Suppressor macrophage (primary cell): ENCODE measurements at regions not wholly inside any gene's neighbourhood (a gene's known extent, or its start where the extent isn't known, plus 50 kb on each side); places are given as distances from the start of the nearest gene placed in this dataset.
"Not testable (repeated sequence)": the region's sequence is repeated elsewhere in the genome, so short reads cannot be mapped to it uniquely, and the experiment has no call there.

Source experiments
- DNase-seq, 4 experiments: peaks; one replicate each; pipeline ENCODE4 v3.0.0-alpha.2; 2020 to 2022

DNA sequence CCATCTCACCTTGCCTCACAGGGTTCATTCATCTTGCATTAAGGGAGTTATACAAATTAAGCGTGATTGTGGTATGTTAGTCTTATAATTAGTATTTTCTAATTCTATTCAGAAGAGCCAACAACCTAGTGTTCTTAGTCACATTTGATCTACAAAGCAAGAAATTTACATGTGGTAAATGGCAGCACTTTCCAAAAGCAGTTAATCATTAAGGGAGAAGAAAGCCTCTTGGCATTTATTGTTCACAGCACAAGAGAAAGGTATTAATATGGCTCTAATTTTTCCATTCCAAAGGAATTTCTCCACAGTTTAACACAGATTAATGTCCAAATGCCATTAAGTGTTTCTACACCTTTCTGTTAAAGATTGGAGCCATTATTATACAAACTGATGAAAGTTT is 1077.1 kb downstream of the ZPLD1 start:
- DNase-seq, result no peak

DNA sequence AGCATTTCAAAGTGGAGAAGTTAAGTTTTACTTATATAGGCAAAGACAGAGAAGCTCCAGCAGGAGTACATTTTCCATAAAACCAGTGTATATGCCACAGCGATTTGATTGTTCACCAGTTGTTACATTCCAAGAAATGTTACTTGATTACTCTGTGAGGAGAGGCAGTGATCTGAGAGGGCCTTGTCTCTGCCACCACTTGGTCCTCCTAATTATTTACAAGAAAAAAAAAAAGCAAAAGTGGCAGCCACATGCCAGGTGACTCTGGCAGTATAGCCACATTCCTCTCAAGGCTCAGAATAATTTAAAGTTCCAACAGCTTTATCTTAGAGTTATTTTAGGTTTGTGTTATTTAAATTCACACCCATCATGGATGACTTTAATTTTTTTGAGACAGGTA is 1077.8 kb downstream of the ZPLD1 start:
- no peak for DNase-seq

DNA sequence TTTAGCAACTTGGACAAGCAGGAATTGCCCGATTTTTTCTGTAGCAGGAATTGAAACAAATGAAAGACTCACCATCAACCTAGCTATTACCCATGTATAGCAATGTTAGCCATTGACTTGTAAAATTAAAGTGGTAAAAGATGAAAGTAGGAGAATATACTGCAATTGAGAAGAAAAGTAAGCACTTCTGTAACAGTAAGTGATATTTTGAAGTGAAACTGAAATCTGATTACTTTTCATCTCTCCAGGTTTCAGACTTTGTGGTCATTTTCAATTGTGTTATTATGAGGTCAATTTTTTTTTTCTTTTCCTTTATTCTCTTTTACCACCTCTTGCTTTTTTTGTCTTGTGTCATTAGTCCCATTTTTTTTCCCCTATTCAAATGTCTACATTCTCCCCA is 1078.2 kb downstream of the ZPLD1 start:
- DNase-seq, result no peak

DNA sequence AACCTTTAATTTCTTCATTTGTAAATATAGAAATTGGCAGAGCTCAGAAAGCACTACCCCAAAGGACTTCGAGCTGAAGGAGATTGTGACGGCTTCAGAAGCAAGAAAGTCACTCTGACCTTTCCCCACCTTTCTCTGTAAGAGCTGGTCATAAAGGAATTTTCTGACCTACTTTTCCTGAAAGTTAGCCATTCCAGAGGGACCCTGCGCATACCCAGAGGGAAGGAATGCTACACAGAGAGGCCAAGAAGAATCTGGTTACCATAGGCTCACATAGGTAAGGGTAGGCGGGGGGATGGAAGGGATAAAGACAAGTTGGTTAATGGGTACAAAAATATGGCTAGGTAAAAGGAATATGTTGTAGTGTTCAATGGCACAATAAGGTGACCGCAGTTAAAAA is 1080.3 kb downstream of the ZPLD1 start:
- DNase-seq, result no peak

DNA sequence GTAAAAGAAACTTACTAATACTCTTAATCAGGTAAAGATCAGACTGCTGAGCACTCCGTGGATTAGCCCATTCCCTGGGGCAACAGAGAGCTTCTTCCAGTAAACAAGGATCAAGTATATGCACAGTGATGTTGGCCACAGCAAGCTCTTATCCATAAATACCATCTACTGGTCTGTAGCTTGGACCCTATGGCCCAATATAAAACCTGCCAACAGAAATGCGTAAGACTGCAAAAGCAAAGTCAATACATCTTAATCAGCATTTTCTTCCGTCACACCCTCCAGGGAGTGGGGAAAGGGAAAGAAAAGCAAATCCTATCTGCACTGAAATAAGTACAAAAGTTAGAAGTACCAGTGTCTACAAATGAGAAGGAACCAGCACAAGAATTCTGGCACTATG is 1082.1 kb downstream of the ZPLD1 start:
- no peak for DNase-seq

DNA sequence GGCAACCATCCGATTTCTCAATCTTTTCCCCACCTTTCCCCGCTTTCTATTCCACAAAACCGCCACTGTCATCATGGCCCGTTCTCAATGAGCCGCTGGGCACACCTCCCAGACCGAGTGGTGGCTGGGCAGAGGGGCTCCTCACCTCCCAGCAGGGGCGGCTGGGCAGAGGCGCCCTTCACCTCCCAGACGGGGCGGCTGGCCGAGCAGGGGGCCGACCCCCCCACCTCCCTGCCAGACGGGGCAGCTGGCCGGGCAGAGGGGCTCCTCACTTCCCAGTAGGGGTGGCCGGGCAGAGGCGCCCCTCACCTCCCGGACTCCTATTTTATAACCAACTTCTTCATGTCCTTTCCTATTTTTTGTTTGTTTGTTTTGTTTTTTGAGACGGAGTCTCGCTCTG is 1096.5 kb downstream of the ZPLD1 start:
- not testable (repeated sequence) for DNase-seq

DNA sequence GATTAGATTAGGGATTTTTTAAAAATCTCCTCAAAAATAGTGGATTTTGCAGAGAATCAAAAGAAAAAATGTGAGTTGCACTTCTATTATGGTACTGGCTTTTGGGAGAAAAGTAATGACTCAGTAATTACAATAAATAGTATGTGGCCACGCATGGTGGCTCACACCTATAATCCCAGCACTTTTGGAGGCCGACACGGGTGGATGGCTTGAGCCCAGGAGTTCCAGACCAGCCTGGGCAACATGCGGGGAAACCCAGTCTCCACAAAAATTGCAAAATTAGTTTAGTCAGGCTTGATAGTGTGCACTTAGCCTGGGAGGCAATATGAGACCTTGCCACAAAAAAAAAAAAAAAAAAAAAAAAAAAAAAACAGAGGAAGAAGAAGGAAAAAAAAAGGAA is 1098.2 kb downstream of the ZPLD1 start:
- DNase-seq, result no peak

DNA sequence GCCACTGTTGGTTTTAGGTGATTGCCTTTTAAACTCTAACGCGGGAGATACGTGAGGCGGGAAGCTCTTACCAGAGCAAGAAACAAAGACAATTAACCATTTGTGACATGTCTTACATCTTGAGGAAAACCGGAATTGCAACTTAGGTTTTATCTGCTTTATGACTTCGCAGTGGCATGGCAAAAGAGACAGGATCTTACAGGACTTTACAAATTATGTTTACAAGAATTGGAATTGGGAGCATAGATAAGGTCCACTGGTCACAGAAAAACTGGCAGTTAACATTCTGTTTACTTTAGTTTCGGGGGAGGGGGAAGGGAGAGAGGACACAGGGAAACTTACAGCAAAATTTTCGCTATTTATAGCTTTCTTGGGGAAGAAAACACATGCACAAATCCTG is 1119.6 kb downstream of the ZPLD1 start:
- DNase-seq, result no peak

DNA sequence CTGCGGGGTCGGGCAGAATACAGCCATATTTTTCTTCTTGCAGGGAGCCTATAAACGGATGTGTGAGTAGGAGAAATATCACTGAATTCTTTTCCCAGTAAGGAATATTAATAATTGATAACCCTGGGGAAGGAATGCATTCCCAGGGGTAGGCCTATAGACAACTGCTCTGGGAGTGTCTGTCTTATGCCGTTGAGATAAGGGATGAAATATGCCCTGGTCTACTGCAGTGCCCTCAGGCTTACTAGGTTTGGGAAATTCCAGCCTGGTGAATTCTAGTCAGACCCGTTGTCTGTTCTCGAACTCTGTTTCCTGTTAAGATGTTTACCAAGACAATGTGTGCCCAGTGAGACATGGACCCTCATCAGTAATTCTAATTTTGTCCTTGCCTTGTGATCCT is 1129.3 kb downstream of the ZPLD1 start:
- DNase-seq, result not testable (repeated sequence)

DNA sequence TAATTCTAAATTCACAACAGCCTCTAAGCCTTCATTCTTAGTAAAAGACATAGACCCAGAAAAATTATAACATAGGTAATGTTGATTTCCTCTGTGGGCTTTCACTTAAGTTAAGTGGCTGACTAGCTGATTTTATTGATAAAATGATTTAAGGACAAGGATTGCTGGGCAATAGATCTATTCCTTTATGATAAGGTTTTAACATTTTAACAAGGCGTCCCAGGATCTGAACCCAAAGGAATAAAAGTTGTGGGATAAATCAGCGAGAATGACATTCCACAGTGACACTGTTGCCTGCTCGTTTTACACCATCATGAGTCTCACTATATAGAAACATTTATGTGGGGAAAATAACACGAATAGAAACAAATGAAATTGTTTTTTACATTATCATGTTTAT is 1151.0 kb downstream of the ZPLD1 start:
- DNase-seq, result no peak

DNA sequence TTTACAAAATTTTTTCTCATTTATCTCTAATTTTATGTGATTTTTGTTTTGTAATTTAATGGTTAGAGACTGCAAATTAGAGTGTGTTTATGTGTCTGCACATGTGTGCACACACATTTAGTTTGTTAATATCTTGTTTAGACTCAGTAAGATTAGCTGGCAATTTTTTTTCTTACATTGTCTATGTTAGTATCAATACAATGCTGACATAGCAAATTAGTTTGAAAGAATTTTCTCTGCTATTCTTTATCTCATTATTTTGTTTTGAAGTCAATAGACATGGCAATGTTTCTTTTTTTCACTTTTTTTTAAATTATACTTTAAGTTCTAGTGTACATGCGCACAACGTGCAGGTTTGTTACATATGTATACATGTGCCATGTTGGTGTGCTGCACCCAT is 1155.0 kb downstream of the ZPLD1 start:
- DNase-seq, result no peak

DNA sequence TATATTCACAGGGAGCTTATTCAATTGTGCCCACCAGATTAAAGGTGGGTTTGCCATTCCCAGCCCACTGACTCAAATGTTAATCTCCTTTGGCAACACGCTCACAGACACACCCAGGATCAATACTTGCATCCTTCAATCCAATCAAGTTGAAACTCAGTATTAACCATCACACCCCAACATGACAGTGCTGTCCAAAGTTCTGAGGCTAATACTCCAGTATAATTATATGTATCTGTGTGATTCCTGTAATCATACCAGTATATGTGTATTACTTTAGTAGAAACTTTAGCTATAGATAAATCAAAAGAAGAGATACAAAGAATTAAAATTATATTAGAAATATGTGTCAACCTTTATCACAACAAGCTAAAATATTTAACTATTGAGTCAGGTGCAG is 1166.0 kb downstream of the ZPLD1 start:
- no peak for DNase-seq

DNA sequence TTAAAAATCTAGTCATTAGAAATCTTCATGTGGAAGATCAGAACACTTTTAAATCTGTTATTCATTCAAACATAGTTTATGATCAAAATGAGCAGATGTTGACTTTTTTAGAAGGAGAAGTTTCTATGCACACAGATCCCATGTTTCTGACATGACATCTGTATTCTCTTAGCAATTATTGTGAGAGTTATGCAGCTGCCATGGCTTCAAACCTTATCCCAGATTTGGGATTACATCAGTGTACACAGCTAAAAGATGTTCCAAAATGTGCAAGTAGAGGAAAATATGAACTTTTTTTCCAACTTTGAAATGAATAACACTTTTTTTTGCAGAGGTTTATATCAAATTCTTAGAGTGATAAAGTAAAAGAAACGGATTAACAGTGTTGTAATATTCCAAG is 1166.9 kb downstream of the ZPLD1 start:
- DNase-seq, result no peak

DNA sequence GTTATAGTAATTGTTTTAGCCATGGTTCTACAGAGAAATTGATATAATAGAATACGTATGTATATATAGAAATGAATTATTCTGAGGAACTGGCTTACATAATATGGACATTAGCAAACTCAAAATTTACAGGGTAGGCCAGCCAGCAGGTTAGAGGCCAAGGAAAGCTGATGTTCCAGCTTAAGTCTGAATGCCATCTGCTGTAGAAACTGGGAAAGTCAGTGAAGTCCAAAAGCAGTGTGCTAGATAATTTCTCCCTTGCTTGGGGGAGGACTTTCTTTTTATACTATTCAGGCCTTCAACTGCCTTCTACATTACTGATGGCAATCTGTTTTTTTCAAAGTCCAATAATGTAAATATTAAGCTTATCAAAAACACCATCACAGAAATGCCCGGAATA is 1174.7 kb downstream of the ZPLD1 start:
- no peak for DNase-seq

DNA sequence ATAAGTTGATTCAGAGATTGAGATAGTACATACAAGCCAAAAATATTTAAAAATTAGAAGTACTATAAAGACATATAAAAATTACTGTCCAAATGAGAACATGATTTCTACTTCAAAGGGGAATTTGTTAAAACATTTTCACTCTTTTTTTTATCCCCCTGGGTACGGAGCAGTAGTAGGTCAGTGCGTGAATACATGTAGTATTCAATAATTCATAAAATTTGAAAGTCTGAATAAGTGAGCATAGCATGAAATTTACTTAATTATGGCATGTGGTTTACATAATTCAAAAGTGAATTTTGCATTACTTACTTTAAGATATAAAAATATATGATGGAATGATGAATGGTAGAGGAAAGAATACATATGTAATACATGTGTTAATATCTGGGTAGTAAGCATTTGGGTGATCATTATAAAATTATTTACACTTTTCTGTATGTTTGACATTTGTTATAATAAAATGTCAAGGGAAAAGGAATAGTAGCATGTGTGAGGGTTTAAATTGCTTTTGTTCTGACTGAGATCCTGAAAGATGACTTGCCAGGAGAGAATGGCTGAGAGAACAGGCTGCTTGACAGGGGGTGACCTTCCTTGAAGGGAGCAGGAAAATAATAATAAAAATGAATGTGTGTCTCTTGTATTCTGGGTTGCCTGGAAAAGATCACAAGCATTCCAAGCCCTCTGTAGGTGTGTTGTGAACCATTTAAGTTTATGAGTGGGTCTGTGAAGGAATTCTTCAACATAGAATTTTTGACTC is 1178.8 kb downstream of the ZPLD1 start:
- DNase-seq, result no peak

DNA sequence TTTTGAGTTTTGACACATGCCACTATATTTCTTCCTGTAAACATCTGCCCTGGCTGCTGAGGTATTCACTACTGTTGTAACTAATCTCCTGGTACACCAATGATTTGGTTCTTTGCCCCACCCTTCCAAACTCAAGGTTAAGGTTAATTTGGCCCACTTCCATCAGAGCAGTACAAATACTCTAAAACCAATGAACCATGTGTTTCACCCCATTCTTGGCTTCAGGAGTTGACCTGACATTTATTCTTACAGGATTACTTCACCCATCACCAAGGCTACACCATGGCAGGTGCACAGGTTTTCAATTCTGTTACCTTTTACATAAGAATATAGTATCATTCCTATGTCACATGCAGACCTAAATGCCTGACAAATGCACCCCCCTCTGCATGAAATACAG is 1179.9 kb downstream of the ZPLD1 start:
- no peak for DNase-seq

DNA sequence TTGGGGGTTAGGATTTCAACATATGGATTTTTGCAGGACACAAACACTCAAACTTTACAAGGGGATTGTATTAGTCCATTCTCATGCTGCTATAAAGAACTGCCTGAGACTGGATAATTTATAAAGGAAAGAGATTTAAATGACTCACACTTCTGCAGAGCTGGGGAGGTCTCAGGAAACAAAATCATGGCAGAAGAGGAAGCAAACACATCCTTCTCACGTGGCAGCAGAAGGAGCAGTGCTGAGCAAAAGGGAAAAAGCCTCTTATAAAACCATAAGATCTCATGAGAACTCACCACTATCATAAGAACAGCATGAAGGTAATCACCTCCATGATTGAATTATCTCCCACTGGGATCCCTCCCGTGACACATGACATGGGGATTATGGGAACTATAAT is 1183.1 kb downstream of the ZPLD1 start:
- no peak for DNase-seq

DNA sequence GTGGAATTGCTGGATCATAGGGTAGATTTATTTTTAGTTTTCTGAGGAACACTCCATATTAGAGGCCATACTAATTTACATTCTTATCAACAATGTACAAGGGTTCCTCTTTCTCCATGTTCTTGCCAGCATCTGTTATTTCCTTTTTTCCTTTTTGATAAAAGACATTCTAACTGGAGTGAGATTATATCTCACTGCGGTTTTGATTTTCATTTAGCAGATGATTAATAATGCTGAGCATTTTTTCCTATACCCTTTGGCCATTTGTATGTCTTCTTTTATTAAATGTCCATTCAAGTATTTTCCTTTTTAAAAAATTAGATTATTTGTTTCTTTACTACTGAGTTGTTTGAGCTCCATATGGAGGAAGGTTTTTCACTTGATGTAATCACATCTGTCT is 1189.5 kb downstream of the ZPLD1 start:
- DNase-seq, result no peak

DNA sequence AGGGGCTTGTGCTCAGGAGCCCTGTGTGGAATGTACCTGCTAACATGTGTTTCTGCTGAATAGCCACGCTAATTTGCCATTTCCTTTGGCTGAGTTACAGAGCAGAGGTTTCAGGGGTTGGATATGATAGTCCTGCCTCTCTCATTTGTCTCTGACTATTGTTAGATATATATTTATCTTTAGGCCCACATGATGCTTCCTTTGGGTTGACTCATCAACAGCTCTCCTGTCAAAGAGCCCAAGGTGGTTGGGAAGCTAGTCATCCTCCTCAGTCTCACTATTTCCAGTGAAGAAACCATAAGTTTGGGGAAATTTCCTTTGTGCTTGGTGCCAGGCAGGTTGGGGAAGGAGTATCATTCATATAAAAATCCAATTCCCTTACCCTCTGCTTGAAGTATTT is 1194.6 kb downstream of the ZPLD1 start:
- no peak for DNase-seq

DNA sequence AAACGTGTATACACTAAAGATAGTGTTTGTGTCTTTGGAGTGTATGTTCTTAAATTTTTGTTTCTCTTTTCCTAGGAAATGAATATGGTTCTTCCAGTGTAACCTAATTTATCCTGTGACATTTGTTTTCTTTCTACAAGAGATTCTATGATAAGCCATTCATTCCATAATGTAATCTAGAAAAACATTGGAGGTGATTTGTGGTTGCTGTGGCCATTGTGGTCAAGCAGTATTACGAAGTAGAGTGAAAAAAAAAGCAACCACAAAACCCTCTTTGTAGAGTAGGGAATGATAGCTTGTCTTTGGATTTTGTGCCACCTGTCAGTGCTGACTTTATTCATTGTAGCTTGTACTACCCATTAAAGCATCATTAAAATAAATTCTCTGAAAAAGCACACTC is 1209.6 kb downstream of the ZPLD1 start:
- DNase-seq, result no peak

DNA sequence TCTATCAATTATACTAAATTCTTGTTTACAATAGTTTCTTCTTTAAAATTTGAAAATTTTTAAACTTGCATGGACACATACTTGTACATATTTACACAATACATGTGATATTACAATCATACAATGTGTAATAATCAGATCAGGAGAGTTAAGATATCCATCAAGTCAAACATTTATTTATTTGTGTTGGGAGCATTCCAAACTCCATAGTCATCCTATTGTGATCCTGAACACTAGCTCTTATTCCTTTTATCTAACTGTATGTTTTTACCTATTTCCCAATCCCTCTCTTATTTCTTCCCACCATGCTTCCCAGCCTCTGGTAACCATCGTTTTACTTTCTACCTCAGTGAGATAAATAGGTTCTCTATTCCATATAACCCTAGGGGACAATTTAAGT is 1219.2 kb downstream of the ZPLD1 start:
- no peak for DNase-seq

DNA sequence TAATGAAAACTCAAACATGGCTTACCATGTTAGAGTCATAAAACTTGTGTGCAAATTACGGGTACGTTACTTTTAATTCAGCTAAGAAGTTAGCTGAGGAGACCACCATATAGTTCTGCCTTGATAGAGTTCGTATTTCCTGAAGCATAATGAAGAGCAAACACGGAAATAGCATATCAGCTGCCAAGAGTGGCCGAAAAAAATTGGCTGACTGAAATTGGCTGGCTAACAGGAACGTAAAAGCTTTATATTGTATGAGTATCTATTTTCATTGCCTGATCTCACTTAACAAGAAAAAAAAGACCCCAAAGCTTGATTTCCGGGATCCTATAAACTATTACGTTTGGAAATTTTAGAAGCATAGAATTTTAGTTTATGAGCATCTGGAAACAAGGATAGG is 1222.9 kb downstream of the ZPLD1 start:
- DNase-seq, result no peak

DNA sequence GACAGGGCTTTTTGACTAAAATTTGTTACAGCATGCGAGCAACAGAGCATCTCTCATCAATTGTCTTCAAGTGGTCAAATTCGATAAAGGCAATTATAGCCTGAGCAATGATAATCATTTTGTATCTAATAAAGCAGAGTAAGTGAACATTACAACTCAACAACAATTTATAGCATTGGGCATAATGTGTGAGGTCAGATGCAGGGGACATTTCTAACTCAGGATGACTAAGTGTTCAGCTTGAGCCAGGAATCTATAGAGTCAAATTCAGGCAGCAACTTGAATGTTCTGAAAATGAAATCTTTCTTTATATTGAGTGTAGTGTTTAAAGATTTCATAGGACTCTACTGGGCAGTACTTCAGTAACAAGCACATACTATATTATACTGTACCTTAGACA is 1226.0 kb downstream of the ZPLD1 start:
- no peak for DNase-seq

DNA sequence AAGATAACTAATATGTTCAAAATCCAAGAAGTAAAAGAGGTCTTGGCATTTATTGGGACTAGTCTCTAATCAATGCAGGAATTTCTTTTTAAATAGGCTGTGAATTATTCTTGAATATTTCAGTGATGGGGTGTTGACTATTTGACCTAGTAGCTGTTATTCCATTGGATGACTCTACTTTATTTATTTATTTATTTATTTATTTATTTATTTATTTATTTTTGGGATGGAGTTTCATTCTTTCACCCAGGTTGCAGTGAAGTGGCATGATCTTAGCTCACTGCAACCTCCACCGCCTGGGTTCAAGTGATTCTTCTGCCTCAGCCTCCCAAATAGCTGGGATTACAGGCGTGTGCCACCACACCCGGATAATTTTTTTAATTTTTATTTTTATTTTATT is 1227.8 kb downstream of the ZPLD1 start:
- no peak for DNase-seq

DNA sequence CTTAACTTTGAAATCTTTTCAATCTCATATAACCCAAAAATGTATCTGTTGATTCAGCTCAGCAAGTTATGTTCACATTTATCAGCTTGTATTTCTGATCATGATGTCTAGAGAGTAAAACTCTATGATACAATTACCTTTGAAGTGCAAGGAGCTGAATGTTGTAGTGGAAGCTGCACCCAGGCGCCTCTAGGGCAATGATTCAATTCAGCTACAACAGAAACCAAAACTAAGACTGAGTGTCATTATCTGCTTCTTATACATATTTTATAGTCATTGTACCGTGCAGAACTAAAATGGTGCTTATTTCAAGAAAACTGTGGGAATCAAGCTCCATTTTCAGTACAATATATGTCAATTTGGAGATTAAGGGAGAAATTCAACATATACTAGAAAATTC is 1237.5 kb downstream of the ZPLD1 start:
- DNase-seq, result no peak
